Glomerular endothelial cell (primary cell): ENCODE measurements at regions not wholly inside any gene's neighbourhood (a gene's known extent, or its start where the extent isn't known, plus 50 kb on each side); places are given as distances from the start of the nearest gene placed in this dataset.

Source experiments
- DNase-seq: peaks from one replicate; pipeline ENCODE4 v3.0.0-alpha.2; 2011; ENCODE audit warnings: low read depth, low spot score; ENCODE audit errors: extremely low read depth

DNA sequence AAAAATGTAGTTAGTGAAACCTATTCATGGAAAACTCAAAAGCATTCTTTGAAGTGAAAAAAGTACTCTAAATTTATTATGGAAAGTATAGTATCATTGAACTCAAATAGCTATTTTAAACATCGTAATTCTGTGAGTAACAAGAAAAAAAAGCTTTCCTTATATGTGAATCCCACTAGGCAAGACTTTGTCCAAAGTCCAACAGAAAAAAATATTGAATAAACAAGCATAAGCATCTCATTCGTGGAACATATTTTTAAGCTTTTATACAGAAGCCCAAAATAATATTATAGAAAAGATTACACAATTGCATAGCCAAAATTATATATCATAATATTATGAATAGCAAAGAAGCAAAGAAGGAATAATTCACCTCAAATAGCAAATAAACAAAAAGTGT, 79.4 kb upstream of the IFNE start:
- DNase-seq: no peak

- DNase-seq: no peak
Measured at GRCh38 chr9:21564175-21564574, 82.1 kb upstream of the IFNE start.

DNA sequence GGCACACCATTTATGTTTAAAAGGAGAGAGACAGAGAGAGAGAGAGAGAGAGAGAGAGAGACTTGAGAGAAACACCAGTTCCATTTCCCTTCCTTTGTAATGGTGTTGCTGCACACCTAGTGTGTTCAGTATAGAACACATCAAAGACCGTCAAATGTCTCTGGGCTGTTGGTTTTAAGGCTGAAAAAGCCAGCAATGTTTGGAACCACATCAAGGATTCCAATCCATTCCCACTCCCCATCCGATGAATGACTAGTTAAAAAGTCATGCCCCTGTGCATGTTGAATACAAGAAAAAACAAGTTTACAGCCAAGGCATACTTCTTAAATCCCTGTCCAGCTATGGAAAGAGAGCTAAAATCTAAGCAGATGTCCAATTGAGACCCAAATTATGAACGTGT, 83.0 kb upstream of the IFNE start:
- DNase-seq: no peak

- DNase-seq: no peak
Measured at GRCh38 chr9:21567926-21568325, 85.8 kb upstream of the IFNE start.

DNA sequence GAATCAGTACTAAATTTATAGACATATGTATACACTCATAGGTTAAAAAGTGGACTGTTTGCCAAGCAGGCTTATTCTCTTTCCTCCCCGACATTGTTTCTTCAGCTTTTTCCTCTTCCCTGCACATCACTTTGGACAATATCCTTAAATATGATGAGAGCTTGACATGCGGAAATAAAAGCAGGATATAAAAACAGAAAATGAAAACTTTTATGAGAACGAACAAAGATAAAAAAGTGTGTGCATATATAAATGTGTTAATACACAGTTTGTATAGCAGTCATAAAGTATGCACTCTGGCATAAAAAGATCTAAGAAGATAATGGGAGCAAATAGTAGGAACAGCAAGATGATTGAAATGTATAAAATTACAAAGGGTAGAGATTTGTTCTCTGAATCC, 86.4 kb upstream of the IFNE start:
- DNase-seq: no peak

DNA sequence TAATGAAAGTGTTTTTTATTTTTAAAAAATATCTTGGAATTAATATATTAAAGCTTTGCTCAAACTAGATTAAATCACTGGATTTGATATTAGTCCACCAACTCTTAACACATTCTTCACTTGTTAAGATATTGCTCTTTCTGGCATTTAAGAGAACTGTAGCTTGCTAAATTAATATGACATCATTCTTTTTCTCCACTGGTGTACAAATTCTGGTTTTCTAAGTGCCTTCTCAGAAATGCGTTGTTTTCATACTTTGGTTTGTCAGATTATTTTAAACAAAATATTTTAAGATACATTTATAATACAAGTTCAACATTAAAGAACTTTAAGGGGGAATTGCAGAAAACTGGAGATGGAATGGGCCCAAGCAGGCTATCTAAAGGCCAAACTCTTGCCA, 87.6 kb upstream of the IFNE start:
- DNase-seq: no peak

DNA sequence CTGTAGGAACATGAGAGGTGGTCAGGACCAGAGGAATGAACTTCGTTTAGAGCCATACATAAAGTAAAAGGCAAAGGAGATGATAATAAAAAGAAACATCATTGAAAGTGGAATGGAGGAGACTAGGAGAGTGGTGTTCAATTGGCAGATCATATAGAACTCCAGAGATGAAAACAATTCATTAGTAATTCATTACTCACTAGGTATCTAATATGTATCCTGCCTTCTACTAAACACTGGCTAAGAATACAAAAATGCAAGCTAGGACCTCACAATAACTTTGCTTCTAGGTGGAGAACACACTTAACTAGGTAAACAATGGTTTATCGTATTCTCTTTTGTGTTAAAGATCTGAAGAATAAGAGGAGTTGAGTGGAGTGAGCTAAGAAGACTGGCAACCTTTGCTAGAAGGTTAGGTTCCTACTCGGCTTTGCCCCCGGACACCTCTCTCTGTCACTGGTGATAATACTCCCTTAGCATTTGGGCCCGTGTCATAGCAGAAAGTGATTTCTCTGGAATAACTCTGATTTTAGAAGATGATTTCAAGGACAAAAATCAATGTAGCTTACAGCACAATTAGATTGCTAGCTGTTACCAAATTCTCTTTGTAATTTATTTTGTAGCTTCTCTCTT, 88.6 kb upstream of the IFNE start:
- DNase-seq: no peak

- no peak for DNase-seq
Measured at GRCh38 chr9:21574261-21574660, 92.1 kb upstream of the IFNE start.

DNA sequence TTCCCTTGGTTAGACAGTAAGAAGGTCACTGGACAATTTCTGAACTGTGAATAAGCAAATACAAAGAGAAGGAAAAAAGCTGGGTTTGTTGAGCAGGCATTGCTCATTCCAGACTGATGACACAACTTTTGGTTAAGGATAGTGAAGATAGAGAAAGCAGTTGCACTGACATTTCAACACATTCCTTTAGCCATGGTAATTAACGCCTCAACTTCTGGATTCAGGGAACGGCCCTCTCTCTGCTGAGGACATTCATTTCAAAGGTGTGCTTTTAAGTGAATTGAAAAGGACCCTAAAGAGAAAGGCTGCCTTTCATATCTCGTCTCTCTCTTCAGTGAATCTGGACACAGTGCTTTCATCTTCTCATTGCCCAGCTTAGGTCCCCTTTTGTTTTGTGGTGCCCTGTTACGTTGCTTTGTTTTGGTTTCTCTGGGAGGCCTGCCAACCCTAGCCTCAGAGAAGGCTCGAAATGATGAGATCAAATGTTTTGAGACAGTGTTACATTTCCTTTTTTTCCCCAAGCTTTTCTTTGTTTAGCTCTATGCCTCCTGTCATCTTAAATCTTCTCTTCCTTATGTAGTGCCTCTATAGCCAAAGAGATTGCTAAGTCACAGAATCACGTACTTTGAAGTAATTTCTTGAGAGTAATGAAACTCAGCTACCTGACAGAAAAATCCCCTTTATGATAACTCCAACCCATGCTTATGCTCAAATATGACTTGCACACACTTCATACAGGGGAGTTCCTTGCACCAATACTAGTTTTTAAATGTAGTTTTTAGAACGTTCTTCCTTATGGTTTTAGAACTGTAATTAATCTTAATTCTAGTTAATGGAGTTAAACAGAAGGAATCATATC, 94.4 kb upstream of the IFNE start:
- DNase-seq: peak; percentile 48

DNA sequence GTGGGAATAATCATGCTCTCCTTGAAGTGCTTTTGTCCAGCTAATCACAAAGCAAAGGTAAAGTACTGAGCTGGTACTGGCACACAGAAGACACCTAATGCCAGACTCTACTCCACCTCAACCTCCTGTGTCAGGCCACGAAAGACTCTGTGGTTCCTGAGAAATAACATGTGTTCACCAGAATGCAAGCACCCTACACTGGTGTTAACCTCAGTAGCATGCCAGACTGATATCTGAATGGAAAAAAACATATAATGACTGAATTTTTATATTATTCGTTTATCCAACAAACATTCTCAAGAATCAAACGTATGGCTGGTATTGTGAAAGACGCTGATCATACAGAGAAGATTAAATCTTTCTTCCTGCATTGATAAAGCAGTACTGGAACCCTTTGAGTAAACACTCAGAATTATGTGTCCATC, 97.1 kb upstream of the IFNE start:
- DNase-seq: no peak

- DNase-seq: no peak
Measured at GRCh38 chr9:21579743-21580142, 97.6 kb upstream of the IFNE start.

DNA sequence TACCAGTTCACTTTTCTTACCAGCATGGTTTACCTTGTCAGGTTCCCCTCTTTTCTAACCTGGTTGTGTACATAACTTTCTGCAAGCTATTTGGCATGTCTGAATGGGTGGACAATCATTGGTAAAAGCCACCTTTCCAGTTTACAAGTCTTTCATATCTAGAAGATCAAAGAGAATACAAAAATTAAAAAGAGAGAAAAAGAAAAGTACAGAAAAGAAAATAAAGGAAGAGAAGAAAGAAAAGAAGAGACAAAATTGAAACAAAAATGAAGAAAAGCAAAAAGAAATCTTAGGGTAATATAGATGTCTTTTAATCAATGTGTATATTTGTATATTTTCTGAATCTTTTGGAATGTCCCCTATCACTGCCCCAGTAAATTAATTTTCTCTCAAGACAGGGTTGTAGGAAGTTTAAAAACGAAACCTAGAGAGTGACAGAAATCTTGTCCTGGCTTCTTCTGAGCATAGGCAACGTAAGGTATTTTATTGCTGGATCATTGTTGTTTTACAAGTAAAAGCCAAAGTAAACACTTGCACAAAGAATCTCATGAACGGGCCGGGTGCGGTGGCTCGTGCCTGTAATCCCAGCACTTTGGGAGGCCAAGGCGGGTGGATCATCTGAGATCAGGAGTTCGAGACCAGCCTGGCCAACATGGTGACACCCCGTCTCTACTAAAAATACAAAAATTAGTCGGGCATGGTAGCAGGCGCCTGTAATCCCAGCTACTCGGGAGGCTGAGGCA, 98.7 kb upstream of the IFNE start:
- no peak for DNase-seq

DNA sequence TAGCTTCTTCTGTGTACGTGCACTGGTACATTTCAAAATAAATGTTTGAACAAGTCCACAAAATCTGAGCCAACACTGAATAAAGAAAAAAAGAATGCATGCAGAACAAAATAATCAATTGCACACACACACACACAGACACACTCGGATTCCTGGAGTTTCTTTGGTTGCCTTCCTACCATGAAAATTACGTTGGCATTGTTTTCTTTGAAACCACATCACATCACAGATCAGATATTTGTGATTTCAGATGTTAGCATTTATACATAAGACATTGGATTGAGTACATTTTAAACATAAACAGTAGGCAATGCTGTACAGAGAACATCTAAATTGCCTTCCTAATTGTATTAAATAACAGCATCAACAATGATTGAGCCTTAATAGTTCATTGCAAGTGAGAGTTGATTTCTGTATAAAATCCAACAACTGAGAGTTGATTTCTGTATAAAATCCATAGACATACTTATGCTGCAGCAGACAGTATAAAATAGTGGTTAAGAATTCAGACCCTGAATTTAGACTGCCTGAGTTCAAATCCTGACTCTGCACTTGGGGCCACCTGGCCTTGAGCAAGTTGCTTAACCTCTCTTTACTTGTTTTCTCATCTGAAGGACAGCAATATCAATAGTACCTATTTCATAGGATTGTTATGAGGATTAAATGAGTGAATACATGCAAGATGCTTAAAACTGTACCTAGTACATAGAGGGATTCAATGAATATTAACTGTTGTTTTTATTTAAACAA, 101.7 kb upstream of the IFNE start:
- no peak for DNase-seq

GRCh38 chr9:21584890-21585289, 102.8 kb upstream of the IFNE start:
- DNase-seq: no peak

- DNase-seq: no peak
Measured at GRCh38 chr9:21585756-21586752, 103.9 kb upstream of the IFNE start.

DNA sequence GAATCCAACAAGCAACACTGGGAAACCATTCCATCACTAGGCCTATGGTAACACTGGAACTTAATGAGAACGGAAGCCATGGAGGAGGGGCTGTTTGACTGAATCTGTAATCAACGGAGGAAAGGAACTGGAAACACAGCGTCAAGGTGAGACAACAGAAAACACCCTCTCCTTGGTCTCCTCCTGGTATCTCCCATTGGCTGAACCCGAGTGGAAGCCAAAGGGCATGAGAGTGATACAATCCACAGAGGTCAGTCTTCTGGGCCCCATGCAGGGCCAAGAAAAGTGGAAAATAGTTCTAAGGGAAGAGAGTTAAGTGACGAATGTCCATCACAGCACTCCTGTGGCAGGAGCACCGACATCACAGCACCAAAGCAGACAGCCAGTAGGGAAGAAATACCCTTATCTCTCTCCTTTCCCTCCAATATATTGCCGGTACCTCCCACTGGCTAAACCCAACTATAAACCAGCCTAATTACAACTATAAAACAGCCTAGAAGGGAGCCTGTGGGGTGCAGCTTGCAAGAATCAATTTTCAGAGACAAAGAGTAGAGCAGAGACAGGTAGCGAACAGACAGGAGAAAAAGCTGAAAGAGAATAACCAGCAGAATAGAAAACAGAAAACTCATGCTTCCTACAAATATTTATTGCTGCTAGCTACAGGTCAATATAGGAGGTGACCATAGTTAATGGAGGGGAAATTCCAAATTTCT, 107.4 kb upstream of the IFNE start:
- no peak for DNase-seq

GRCh38 chr9:21590058-21590996, 108.2 kb upstream of the IFNE start:
- no peak for DNase-seq
